IMR-90 (cell line): ENCODE measurements at regions not wholly inside any gene's neighbourhood (a gene's known extent, or its start where the extent isn't known, plus 50 kb on each side); places are given as distances from the start of the nearest gene placed in this dataset.

Experiments
- ATAC-seq: fragments of 200-7000 bp; cut with Tn5 transposase; 2 replicates; pipeline ENCODE4 v1.9.1; 2020; ENCODE audit warnings: low read depth, mild to moderate bottlenecking, moderate library complexity
- BruUV-seq: library from RNA; stranded (reverse); fragments of 400-500 nt; replicated peaks from 2 replicates; lab custom pipeline; 2021; lab: Mats Ljungman, UMichigan
- CTCF ChIA-PET: fragments of 300-600 bp; formaldehyde crosslinking; extraction: SDS; loops from one replicate; lab custom pipeline; 2021; ENCODE audit warnings: antibody characterized with exemption; lab: Yijun Ruan, JAX
- POLR2A ChIA-PET: fragments of 300-600 bp; sonication (Branson Sonifier 250); formaldehyde crosslinking; loops from one replicate; lab custom pipeline; 2022; ENCODE audit warnings: antibody characterized with exemption; ENCODE audit not compliant: unreplicated experiment; lab: Charles Lee
- DNase-seq: peaks from one replicate; pipeline ENCODE4 v3.0.0; 2013
- H2AFZ ChIP-seq: replicated peaks from 2 replicates; pipeline ENCODE3; 2013; ENCODE audit warnings: low read length, mild to moderate bottlenecking; ENCODE audit not compliant: poor library complexity
- H2AK5ac ChIP-seq: 2 replicates; pipeline ENCODE4 v1.6.1; 2013; ENCODE audit warnings: low read depth, low read length, inconsistent platforms
- H2AK9ac ChIP-seq: replicated peaks from 2 replicates; pipeline ENCODE3; 2013; ENCODE audit warnings: mild to moderate bottlenecking, low read depth, low read length, moderate library complexity; ENCODE audit not compliant: poor library complexity
- H2BK120ac ChIP-seq: 2 replicates; pipeline ENCODE4 v1.6.1; 2013; ENCODE audit warnings: low read depth, low read length, inconsistent platforms
- H2BK15ac ChIP-seq: 3 replicates; pipeline ENCODE4 v1.6.1; 2013; ENCODE audit warnings: low read depth, low read length, inconsistent platforms
- H2BK20ac ChIP-seq: 2 replicates; pipeline ENCODE4 v1.6.1; 2013; ENCODE audit warnings: low read depth, mild to moderate bottlenecking, inconsistent platforms, low read length, moderate library complexity
- H2BK5ac ChIP-seq: 2 replicates; pipeline ENCODE4 v1.6.1; 2013; ENCODE audit warnings: mild to moderate bottlenecking, low read depth, low read length, inconsistent platforms; ENCODE audit not compliant: poor library complexity, severe bottlenecking
- H3K14ac ChIP-seq: replicated peaks from 2 replicates; pipeline ENCODE4 v1.6.1; 2013; ENCODE audit warnings: low read depth, low read length, inconsistent platforms
- H3K18ac ChIP-seq: 2 replicates; pipeline ENCODE4 v1.6.1; 2013; ENCODE audit warnings: low read depth, low read length, control low read depth
- H3K23ac ChIP-seq: 2 replicates; pipeline ENCODE4 v1.6.1; 2013; ENCODE audit warnings: low read depth, low read length, inconsistent platforms
- H3K27ac ChIP-seq: 2 replicates; pipeline ENCODE4 v1.5.1; 2013; ENCODE audit warnings: mild to moderate bottlenecking, control low read depth, low read length; ENCODE audit not compliant: insufficient read depth
- H3K27me3 ChIP-seq: 2 replicates; pipeline ENCODE4 v1.6.1; 2013; ENCODE audit warnings: low read length; ENCODE audit not compliant: control insufficient read depth, insufficient read depth
- H3K36me3 ChIP-seq: 2 replicates; pipeline ENCODE4 v1.6.1; 2013; ENCODE audit warnings: low read length, mixed read lengths; ENCODE audit not compliant: control insufficient read depth, insufficient read depth
- H3K4ac ChIP-seq: 2 replicates; pipeline ENCODE4 v1.6.1; 2013; ENCODE audit warnings: low read depth, low read length, inconsistent platforms
- H3K4me1 ChIP-seq: 2 replicates; pipeline ENCODE4 v1.6.1; 2013; ENCODE audit warnings: low read length, mixed read lengths; ENCODE audit not compliant: control insufficient read depth, insufficient read depth
- H3K4me2 ChIP-seq: 2 replicates; pipeline ENCODE4 v1.6.1; 2013; ENCODE audit warnings: low read depth, mild to moderate bottlenecking, control low read depth, low read length, moderate library complexity
- H3K4me3 ChIP-seq: 2 replicates; pipeline ENCODE4 v1.5.1; 2013; ENCODE audit warnings: low read depth, mild to moderate bottlenecking, control low read depth, low read length, moderate library complexity; ENCODE audit not compliant: insufficient read depth
- H3K56ac ChIP-seq: 2 replicates; pipeline ENCODE4 v1.6.1; 2013; ENCODE audit warnings: low read length, inconsistent platforms; ENCODE audit not compliant: insufficient read depth; ENCODE audit errors: extremely low read depth
- H3K79me1 ChIP-seq, 2 experiments: 2 replicates each; pipeline ENCODE4 v1.6.1; 2013; ENCODE audit warnings: low read length in 2 of 2, inconsistent platforms in 1 of 2, low read depth in 1 of 2
- H3K9ac ChIP-seq: 2 replicates; pipeline ENCODE4 v1.6.1; 2013; ENCODE audit warnings: low read depth, low read length, control low read depth
- H3K9me1 ChIP-seq: 2 replicates; pipeline ENCODE4 v1.6.1; 2013; ENCODE audit warnings: low read length, inconsistent platforms; ENCODE audit not compliant: insufficient read depth
- H3K9me3 ChIP-seq: 2 replicates; pipeline ENCODE4 v1.6.1; 2013; ENCODE audit warnings: low read length; ENCODE audit not compliant: control insufficient read depth, insufficient read depth
- H4K20me1 ChIP-seq: 2 replicates; pipeline ENCODE4 v1.6.1; 2013; ENCODE audit warnings: low read length, inconsistent platforms; ENCODE audit not compliant: insufficient read depth
- H4K5ac ChIP-seq: 2 replicates; pipeline ENCODE4 v1.6.1; 2013; ENCODE audit warnings: mild to moderate bottlenecking, low read depth, low read length, control low read depth
- H4K8ac ChIP-seq, 2 experiments: 2 replicates each; pipeline ENCODE4 v1.6.1; 2013; ENCODE audit warnings: low read depth in 2 of 2, low read length in 2 of 2, control low read depth in 1 of 2, inconsistent platforms in 1 of 2
- H4K91ac ChIP-seq: 2 replicates; pipeline ENCODE4 v1.6.1; 2013; ENCODE audit warnings: low read depth, low read length, inconsistent platforms; ENCODE audit not compliant: insufficient read depth
- BHLHE40 ChIP-seq: fragments of 150-350 bp; IDR thresholded peaks from 2 replicates; pipeline ENCODE4 v1.6.1; 2016; ENCODE audit warnings: mild to moderate bottlenecking, low read depth, low read length
- FOS ChIP-seq: fragments of 150-350 bp; IDR thresholded peaks from 2 replicates; pipeline ENCODE4 v1.6.1; 2016; ENCODE audit warnings: low read depth, low read length
- MAZ ChIP-seq: IDR thresholded peaks from 2 replicates; pipeline ENCODE4 v1.6.1; 2012; ENCODE audit warnings: low read depth, mild to moderate bottlenecking, low read length, improper control_type of control experiment, moderate library complexity, borderline replicate concordance
- RAD21 ChIP-seq: IDR thresholded peaks from 2 replicates; pipeline ENCODE4 v1.6.1; 2012; ENCODE audit warnings: low read length, improper control_type of control experiment
- RCOR1 ChIP-seq: IDR thresholded peaks from 2 replicates; pipeline ENCODE4 v1.6.1; 2012; ENCODE audit warnings: mild to moderate bottlenecking, low read length, improper control_type of control experiment; ENCODE audit not compliant: insufficient replicate concordance
- RFX5 ChIP-seq: IDR thresholded peaks from 2 replicates; pipeline ENCODE4 v1.8.0; 2012; ENCODE audit warnings: low read depth, mild to moderate bottlenecking, low read length, moderate library complexity
- SMC3 ChIP-seq: fragments of 150-350 bp; IDR thresholded peaks from 2 replicates; pipeline ENCODE4 v1.6.1; 2016; ENCODE audit warnings: low read depth, mild to moderate bottlenecking, antibody characterized with exemption, low read length, moderate library complexity
- USF2 ChIP-seq: fragments of 150-350 bp; IDR thresholded peaks from 2 replicates; pipeline ENCODE4 v1.6.1; 2017; ENCODE audit warnings: mild to moderate bottlenecking, antibody characterized with exemption, low read length, low read depth
- WGBS, 2 experiments: methylation state at CpG; one replicate each; pipeline versions ENCODE4 v1.1.5 to v1.1.7; 2013; ENCODE audit warnings: missing lambda C conversion rate in 2 of 2; ENCODE audit not compliant: insufficient read length in 1 of 2; ENCODE audit errors: extremely low coverage in 2 of 2; 5-methylcytosine and 5-hydroxymethylcytosine counted together
- dilution Hi-C: fragments of 300-500 bp; cut with HindIII; formaldehyde crosslinking; loops from one replicate; pipeline ENCODE4 v1.14.3; 2018; ENCODE audit warnings: low sequenced_read_pairs; ENCODE audit not compliant: unreplicated experiment
- in situ Hi-C: fragments of 300-500 bp; cut with MboI; formaldehyde crosslinking; loops from 3 replicates; pipeline ENCODE4 v1.14.3; 2019; ENCODE audit warnings: low sequenced_read_pairs, inconsistent platforms, mixed read lengths
- intact Hi-C: fragments of 100-400 bp; cut with micrococcal nuclease; formaldehyde crosslinking; loops from 2 replicates; pipeline ENCODE4 v1.10.0; 2022

GRCh38 chr3:176106380-176106779 is 1090.9 kb downstream of the TBL1XR1 start:
- no peak for ATAC-seq
- Histone ChIP-seq H3K27me3 (no peaks in the 10 kb centered on the region), H4K91ac (no peak overlapping the region), H4K5ac (no peak overlapping the region), H3K9me3 (no peaks in the 10 kb centered on the region), H2AK5ac (no peak overlapping the region), H2BK5ac (no peak overlapping the region), H4K8ac (no peak overlapping the region), H2AFZ (no peak overlapping the region), H2BK20ac (no peak overlapping the region), H3K4me2 (no peak overlapping the region), H3K18ac (no peak overlapping the region), H3K9ac (no peak overlapping the region), H3K27ac (no peak overlapping the region), H3K4me3 (no peak overlapping the region), H3K56ac (no peak overlapping the region), H2BK15ac (no peak overlapping the region), H3K4ac (no peak overlapping the region), H3K36me3 (no peaks in the 10 kb centered on the region), H2AK9ac (no peak overlapping the region), H4K20me1 (no peaks in the 10 kb centered on the region), H3K14ac (no peak overlapping the region), H3K4me1 (no peaks in the 10 kb centered on the region), H3K9me1 (no peaks in the 10 kb centered on the region), H3K23ac (no peak overlapping the region), H3K79me1 (no peaks in the 10 kb centered on the region), H2BK120ac (no peak overlapping the region)
- TF ChIP-seq RAD21 = no peak
- no peak for TF ChIP-seq BHLHE40
- no peak for TF ChIP-seq FOS
- TF ChIP-seq MAZ = no peak
- no peak for TF ChIP-seq USF2
- no peak for TF ChIP-seq RCOR1
- no peak for TF ChIP-seq RFX5
- TF ChIP-seq SMC3 = no peak
- ChIA-PET CTCF (no interaction called here), POLR2A (no interaction called here)
- in situ Hi-C loops (no loop called here), dilution Hi-C loops (no loop called here), intact Hi-C loops (no loop called here)
- WGBS, 2 experiments = no CpG with 5 or more reads among the region's 2 CpGs
- no TSS peak for BruUV-seq
- peak; percentile 8 for DNase-seq
